ENCODE measurements at regions not wholly inside any gene's neighbourhood (a gene's known extent, or its start where the extent isn't known, plus 50 kb on each side); places are given as distances from the start of the nearest gene placed in this dataset.

DNA sequence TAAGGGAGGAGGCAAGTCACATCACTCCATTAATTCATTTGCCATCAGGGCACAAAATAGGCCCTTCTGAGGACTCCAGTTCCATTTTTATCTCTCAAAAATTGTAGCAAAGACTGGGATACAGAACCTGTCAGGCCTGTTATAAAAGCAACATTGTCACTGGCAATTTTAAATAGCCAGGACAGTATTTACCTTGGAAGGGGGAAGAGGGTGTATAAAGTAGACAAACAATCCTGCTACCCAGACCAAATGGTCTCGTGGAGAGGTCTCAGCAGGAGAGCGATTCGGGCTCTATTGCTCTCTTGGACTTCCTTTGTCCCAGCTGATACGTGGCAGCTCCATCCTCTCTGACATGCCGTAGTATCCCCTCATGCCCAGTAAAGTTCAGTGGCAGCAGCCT lies 740.3 kb upstream of the HS6ST1 start:
- DNase-seq (ENCODE audit: low read depth, low spot score), result no peak

DNA sequence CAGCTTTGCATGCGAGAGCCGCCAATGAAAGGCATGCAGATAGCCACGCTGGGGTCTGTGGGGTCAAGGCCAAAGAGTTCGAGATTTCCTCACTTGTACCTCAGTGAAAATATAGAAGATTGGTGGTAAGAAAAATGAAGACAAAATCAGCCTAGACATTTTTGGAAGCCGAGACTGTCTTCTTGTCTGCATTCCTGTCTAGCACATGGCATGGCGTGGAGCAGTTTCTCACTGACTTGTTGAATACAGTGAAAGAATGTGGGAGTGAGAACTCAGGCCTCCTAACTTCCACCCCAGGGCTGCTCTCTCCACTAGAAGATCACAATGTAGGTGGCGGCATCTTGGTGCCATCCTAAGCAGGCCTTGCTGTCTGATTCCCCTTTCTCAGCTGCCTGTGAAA lies 740.8 kb upstream of the HS6ST1 start:
- no peak for DNase-seq (ENCODE audit: low read depth, low spot score)

DNA sequence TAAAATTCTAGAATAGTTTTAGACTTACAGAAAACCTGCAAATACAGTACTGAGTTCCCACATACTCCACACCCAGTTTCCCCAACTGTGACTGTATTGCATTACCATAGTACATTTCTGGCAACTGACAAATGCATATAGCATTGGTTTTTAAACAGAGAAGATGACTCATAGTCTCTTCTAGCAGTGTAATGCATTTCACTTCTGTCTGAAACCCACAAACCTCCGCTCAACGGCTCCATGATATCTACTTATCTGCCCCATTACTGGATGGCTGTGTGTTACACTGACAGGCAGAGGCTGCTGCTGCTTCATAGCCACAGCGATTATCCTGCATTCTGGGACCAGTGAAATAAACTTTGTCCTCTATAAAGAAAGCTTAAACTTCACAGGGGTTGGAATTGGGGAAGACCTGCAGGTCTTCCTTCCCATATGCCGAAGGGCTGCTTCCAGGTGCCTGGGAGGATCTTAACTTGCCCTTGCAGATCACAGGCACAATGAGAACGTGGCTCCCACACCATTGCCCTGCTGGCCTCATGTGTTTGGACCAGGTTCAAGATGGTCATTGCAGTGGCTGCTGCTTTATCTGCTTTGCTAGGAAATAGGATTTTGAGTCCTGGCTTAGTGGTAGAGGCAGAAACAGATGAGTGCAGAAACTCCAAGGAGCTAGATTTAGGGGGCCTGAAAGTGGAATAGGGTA lies 742.6 kb upstream of the HS6ST1 start:
- DNase-seq (ENCODE audit: low read depth, low spot score), result no peak

DNA sequence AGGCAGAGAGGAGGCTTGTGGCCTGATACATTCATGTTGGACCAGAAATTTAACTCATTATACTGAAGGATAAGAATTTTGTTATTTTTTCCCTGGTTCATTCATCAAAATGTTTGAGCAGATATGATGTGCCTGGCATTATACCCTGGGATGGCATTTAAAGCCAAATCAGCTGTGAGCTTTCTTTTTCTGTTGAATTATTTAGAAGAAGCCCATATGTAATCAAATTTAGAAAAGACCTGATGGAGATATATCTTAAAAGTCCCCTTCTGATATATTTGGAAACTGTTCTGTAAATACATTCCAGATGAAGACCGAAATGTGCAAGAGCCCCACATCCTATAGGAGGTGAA lies 743.1 kb upstream of the HS6ST1 start:
- no peak for DNase-seq (ENCODE audit: low read depth, low spot score)

DNA sequence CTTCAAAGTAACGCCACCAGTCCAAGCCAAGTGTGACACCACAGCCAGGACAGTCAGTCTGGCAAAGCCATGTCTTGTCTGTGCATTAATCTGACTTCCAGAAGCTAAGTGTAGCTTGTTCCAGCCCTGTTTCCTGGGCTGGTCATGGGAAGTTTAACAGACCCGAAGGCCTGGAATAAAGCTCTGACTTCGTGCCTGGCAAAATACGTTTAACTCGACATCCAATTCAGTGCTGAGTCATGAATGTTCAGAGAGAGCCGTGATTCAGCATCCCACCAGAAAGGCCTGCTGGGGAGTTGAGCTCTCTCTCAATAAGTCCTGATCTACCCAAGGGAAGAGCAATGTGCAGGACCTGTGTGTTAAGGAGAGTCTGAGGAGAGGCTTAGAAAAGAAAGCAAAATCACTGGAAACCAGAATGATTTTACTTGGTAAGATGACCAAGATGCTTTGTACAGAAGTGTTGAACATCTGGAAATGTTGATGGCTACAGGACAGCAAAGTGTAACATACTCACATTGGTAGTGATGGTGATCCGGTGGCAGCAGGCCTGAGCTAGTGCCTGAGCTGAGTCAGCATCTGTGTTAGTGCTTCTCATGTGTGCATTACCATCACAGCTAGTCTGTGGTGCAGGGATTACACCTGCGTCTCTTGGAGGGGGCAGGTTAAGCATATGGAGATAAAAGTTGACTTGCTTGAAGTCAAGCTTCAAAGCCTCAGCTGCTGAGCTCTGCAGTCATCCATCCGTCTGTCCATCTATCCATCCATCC lies 743.7 kb upstream of the HS6ST1 start:
- DNase-seq (ENCODE audit: low read depth, low spot score), result no peak

DNA sequence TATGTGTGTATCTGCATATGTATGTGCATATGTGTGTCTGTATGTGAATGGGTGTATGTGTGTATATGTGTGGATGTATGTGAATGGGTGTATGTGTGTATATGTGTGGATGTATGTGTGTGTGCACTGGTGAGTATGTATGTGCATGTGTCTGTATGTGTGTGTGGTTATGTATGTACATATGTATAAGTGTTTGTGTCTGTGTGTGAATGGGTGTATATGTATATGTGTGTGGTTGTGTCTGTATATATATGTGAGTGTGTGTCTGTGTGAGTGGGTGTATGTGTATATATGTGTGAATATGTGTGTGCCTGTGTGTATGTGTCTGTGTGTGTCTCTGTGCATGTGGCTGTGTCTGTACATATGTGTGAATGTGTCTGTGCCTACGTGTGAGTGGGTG lies 748.4 kb upstream of the HS6ST1 start:
- no peak for DNase-seq (ENCODE audit: low read depth, low spot score)

DNA sequence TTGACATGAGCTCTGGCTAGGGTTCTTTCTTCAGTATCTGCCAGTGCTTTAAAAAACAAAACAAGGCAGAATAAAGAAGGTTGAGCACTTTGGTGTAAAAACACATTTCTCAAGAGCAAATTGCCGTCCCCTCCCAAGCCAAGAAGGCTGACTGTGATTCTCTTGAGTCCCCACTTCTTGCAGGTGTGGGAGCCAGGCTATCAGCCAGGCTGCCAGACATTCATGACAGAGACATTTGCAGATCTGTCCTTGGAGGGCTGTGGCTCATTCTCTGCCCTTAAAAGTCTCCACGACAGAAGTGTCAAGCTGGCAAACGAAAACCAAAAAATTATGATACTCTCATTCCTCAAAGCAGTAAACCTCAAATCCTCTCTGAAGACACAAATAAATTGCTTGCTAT lies 749.3 kb upstream of the HS6ST1 start:
- DNase-seq (ENCODE audit: low read depth, low spot score), result no peak

DNA sequence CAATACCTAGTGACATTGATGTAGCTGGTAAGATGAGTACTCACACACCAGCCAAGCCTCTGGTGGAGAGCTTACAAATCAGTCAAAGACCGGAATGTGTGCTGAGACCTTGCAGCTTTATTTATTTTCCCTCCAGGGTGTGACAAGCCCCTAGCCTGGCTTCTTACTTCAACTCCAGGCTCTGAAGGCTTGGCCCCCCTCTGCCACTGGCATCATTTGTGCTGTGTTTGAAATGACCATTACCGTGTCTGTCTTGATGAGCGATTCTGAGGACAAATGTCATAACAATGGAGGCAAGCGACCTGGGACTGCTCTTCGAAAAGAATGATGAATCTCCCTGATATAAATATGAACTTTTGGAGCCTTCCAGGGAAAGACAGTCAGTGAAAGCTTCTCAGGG lies 749.9 kb upstream of the HS6ST1 start:
- DNase-seq (ENCODE audit: low read depth, low spot score), result no peak

DNA sequence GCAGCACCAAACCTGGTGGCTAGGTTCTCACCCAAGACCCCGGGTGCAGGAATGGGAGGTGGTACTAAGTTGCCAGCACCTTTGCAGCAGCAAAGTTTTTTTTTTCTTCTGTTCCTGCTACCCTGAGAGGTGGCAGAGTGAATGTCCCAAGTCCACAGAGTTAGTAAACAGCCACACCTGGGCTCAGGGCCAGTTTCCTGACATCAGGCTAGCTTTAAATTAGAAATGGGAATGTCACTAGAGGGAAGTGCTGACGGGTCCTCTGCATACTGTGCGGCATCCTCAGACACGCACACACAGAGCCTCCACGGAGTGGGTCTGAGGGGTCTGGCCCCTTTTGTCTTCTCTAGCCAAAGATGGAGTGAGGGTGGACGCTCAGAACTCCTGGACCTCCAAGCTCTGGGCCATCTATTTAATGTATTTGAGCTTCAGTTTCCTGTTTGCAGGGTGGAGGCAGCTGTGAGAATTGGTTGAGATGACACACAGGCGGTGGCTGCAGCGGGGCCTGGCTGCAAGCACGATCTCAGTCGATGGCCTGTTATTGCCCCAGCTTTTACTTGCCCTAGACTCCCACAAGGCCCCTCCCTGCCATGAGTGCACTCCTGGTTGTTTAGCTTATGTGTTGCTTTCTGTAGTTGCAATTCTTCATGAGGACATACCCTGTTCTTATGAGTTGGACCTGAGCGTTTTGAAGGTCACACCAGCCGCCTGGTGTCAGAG lies 751.4 kb upstream of the HS6ST1 start:
- DNase-seq (ENCODE audit: low read depth, low spot score), result no peak

DNA sequence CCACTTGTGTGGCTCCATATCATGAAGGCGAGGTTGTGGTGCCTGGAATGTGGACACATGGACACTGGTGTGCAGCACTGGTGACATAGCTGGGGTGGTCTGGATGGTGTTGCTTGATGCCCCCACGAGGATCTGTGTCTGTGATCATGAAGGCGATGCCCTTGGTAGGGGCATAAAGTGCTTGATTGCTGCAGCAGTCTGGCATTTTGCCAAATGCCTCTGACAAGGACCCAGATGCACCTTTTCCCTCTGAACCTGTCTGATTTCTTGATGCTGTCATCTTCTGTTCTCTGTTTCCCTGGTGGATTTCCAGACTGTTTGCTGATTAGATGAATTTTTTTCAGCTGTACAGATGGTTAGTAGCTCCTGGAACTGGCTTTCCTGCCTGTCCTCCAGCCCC lies 752.0 kb upstream of the HS6ST1 start:
- DNase-seq (ENCODE audit: low read depth, low spot score), result no peak

DNA sequence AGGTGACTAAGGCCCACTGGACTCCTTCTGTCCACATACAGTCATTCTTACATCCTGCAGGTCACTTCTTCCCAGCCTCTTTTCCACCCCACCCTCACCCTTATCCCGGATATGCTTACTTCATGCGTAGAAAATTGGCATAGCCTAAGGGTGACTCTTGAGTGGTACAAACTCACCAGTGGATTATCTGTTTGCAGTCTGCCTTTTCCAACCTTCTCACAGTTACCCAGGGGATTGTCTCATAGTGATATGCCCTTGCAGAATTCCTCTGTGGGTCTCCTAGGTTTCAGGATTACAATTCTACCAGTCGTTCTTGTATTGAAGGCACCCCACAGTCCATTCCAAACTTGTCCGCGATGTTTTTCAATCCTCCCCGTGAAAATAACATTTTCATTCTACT lies 752.9 kb upstream of the HS6ST1 start:
- DNase-seq (ENCODE audit: low read depth, low spot score), result no peak

DNA sequence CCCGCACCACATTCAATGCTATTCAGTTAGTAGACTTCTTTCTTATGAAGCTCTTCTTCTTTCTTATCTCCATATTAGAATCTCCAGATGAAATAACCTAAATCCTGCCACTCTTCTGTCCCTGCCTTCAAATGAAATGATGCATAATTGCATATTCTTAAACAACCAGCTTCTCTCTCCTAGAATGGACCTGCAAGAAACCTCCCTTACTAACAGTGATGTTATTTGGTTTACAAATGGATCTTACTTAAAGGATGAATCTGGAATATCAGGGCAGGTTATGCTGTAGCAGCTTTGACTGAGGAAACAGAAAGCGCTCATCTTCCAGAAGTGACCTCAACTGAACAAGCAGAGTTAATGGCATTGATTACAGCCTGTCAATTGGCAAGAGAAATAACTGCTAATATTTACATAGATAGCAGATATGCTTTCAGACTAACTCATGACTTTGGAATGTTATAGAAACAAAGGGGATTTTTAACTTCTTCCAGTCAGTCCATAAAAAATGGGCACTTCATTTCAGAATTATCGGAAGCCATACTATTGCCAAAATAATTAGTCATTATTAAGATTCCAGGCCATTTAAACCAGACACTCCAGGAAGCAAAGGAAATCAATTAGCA lies 755.7 kb upstream of the HS6ST1 start:
- no peak for DNase-seq (ENCODE audit: low read depth, low spot score)

DNA sequence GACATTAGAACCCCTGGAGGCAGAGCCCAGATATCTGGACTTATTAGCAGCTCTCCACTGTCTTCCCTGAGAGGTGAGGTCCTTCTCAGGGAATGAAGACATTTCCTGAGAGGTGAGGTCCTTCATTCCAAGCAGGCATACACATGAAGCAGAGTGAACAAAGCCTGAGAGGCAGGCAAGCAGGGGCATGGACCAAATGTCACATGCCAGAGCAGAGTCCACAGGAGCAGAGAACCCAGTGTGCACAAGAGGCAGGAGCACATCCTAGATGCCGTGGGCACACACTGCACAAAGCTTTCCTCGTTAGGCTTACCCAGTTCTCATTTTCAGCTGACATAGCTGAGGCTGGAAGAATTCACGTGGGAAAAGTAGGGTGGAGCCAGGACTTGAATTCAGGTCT lies 759.9 kb upstream of the HS6ST1 start:
- DNase-seq (ENCODE audit: low read depth, low spot score), result no peak

DNA sequence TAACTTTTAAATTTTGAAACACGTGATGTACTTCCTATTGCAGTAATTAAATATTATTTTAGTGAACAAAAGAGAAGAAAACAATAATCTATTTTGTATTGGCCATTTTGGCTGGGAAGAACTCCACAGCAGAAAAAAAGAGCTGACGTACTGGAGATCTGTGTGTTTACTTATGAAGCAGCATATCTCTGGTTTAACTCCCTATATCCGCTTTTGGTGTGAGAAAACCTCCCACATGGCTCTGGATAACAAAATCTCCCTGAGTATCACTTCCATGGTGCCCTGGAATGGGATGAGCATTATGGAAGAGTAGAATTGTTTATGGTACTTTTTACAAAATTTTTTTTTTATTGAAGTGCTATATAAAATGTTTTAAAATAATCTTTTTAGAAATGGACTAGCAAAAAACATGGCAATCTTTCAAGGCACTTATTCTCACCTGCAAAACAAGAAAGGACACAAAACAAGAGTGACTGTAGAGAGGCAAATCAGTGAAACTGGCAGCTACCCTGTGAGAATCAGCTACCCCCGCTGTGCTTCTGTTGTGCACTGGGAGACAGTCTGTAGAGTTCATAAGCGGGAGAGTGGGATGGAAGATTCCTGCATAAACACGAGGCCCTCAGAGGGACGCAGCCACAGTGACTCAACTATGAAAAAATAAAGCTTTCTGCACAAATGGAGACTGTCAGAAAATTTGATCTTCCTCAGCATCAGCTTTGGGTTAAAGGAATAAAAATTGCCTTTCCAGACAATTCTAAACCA lies 762.2 kb upstream of the HS6ST1 start:
- DNase-seq (ENCODE audit: low read depth, low spot score), result no peak

DNA sequence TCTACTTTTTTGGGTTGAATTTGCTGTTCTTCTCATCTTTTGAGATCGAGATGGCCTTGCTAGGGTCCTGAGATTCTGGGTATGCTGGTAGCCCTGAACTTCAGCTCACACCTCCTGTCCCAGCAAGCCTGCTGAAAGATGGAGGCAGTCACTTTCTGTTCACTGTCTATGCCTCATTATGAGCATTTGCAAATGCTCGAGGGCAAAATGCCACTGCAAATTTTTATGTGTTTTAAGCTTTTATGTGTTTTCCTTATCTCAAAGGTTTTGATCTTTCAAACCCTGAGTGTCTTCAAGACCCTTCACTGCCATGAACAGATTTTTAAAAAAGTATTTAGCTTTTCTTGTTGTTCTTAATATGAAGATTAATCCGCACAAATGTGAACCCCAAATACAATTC lies 766.7 kb upstream of the HS6ST1 start:
- DNase-seq (ENCODE audit: low read depth, low spot score), result no peak

DNA sequence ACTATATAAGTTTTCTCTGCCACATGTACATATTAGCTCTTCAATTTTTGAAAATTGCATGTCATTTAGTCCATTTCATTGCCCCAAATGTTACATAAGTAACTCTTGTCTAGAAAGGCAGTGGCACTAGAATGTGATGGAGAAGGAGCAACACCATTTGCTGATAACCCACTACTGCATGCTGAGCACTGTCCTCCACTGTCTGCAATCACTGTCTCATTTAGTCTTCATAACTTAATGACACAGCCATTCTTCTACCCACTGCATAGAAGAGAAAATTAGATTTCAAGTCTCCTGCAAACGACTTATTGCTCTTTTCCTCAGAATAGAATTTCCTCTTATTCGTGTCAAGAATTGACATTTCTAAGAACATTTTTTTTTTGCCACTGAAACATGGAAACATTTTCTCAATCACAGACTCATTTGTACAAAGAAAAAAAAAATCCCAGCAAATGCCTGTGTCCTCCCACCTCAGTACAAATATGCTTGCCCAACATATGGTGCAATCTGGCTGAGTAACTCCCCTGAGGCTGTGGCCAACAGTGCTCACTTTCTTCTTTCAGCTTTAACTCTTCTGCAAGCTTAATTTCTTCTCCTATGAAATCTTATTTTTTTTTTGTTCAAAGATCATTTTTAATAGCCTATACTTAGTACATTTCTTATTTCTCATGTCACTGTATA lies 768.6 kb upstream of the HS6ST1 start:
- DNase-seq (ENCODE audit: low read depth, low spot score), result no peak

DNA sequence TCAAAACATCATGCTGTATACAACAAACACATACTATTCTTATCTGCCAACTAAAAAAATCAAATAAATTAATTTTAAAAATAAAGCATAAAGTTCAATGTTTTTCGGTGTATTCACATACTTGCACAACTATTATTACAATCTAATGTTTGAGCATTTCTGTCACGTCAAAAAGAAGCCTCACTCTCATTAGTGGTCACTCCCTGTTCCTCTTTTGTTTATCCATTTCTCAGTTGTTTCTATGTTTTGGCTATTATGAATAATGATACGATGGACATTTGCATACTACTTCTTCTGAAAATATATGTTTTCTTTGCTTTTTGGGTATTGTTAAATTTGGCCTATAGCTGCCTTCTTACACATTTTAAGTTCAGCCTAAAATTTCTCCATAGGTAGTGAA lies 773.0 kb upstream of the HS6ST1 start:
- no peak for DNase-seq (ENCODE audit: low read depth, low spot score)

DNA sequence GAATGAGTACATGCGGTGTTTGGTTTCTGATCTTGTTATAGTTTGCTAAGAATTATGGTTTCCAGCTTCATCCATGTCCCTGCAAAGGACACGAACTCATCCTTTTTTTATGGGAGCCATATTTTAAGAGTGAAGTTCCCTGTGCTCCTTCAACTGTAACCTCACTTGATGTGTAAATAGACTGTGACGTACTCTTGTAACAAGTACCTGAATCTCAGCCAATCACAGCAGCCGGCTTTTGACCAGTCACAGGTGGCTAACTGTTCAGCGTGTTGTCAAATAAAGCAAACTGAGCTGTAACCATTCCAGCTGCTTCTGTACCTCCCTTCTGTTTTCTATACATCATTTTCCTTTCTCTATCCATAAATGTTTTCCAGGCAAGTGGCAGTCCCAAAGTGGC lies 774.3 kb upstream of the HS6ST1 start:
- no peak for DNase-seq (ENCODE audit: low read depth, low spot score)

DNA sequence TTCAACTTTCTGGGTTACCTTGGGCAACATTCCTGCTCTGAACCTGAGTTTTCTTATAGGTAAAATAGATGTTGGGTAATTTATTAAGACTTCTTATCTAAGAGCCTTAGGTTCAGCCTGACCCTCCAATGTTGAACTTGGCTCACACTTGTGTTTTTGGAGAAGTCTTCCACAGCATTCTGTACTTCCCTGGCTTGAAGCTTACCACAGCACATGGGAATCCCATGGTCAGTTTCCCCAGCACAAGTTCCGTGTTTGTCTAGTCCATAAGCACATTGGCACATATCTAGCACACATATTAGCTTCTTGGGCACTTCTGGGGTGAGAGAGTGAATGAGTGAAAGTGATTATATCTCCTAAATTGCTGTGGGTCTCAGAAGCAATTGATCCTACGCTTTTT lies 782.5 kb upstream of the HS6ST1 start:
- DNase-seq (ENCODE audit: low read depth, low spot score), result no peak

DNA sequence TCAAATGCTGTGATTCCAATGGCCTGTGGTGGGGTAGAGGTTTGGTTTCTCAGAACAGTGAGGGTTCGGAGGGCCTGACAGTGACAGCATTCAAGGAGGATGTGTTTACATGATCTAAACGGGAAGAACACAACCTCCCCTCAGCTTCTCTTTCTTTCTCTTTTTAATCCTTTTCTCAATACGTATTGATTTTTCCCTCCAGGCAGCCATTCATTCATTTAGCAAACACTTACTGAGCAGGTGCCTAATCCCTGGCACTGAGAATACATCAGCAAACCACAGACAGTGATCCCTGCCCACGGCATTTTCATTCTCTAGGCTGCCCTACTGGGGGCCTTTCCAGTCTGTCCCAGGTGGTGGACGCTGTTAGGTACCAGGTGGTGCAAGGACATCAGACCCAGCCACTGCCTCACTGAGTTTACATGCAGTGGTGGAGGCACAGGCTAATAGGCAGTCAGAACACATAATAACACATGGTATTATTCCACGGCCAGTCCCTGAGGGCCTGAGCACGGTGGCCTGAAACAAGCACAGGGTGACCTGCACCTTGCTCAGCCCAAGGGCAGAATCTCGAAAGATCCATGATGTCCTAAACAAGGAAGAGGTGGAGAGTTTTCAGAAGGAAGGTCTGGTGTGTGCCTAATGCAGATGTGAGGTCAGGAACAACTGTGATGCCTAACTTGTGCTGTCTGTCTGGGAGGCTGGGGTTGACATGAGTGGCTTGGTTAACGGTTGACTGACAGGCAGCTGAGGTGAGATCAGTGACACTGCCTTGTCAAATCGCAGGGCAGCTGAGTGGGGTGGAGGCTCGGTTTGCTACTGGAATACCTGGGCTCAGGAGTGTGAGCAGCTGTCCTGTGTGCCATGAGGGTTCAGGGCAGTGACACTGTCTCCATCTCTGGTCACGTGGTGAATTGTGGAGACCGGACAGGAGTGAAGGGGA lies 785.5 kb upstream of the HS6ST1 start:
- no peak for DNase-seq (ENCODE audit: low read depth, low spot score)

Data from smooth muscle cell of the brain vasculature (primary cell).